Stimulated activated naive CD4-positive, alpha-beta T cell (primary cell): ENCODE measurements at regions not wholly inside any gene's neighbourhood (a gene's known extent, or its start where the extent isn't known, plus 50 kb on each side); places are given as distances from the start of the nearest gene placed in this dataset.
"Not testable (repeated sequence)": the region's sequence is repeated elsewhere in the genome, so short reads cannot be mapped to it uniquely, and the experiment has no call there.

Source experiments
- DNase-seq, 6 experiments: peaks; one replicate each; lab custom pipeline; 2025; lab: John Stamatoyannopoulos, UW

DNA sequence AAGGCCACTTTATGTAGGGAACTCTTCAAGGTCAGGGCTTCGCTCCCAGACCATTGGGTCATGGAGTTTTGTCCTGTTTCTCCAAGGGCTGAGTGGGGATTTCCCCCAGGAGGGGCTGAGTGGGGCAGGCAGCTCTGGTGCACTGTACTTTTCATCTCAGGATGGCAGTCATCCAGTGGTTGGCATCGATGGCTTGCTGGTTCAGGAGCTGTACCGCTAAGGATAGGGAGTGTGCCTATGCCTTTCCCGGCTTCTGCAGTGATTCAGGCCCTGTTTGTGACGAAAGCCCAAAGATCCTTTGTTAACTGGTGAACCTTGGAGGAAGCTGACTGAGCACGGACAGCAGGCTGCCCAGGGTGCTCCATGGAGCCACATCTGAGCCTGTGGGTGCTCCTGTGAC is 100.1 kb upstream of the GADD45A start:
- DNase-seq, result no peak

DNA sequence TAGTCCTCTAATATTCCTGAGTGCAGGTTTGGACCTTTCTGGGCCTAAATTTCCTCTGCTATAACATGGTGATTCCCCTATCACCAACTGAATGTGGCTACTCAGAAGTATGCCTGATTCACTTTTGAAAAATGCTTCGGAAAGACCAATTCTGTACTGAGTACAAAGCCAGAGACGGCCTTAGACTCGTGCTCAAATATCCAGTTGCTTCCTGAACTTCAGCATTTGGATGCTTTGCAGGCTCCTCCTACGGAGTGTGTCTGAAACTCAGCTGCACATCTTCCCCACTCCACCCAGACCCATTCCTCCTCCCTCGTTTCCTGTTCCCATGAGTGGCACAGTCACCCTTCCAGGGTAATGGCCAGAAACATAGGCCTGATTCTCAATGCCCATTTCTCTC is 98.4 kb upstream of the GADD45A start:
- DNase-seq, result no peak

DNA sequence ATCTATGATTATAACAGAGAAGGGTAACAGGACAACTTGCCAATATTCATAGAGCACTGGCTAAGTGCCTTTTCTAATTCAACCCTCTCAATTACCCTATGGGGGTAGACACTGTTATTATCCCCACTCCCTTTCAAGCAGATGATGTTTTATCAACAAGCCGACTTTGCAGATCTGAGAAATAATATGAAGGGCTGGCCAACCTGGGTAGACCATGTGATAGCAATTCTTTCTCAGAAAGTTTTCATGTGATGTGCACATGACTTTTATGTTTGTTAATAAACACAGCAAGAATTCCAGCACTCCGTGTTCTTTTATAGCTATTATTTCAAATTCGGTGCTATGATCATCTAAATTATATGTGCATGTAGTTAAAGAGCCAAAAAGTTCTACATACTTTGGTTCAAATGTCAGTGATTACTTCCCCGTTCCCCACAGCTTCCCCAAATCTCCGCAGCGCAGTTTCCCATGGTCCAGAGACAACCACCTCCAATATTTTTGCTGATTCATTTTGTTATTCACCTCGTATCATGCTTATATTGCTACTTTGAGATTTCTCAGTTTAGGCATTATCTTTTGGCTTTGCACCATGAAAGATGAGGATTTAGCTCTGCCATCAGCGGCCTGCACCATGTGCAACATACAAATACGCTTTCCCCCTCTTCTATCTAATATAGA is 96.7 kb upstream of the GADD45A start:
- DNase-seq, result no peak

GRCh38 chr1:67589519-67590233 is 95.3 kb upstream of the GADD45A start:
- DNase-seq, result no peak

DNA sequence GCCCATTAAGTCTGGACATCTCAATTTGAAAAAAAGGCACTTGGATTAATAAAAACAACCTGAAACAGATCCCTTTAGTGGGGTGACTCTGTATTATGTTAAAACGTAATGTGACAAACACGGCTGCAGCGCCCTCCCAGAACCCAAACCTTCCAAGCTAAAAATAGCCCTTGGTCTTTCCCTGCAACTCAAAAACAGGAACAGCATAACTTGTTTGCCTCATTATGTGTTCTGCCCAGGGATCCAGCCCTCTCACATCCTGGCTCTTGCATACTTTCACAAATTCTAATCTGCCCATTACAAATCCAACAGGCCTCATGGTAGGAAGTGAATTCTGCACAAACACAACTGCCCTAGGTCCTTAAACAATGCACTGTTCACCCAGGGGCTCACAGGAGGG is 94.7 kb upstream of the GADD45A start:
- DNase-seq, result no peak

DNA sequence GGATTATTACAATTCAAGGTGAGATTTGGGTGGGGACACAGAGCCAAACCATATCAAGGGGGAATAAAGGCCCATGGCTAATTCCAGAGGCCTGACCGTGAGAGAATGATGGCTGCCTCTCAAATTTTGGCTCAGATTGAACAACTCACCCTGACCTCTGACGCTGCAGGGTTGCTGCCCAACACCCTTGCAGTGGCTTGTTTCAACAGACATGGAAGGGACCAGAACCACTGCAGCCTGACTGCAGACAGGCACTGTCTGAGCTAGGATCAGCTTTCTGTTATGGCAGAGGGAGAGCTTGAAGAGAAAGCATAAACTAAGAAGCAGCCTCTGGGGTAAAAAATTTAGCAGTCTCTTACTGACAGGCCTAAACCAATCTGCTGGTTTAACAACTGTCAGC is 90.2 kb upstream of the GADD45A start:
- DNase-seq, result no peak

DNA sequence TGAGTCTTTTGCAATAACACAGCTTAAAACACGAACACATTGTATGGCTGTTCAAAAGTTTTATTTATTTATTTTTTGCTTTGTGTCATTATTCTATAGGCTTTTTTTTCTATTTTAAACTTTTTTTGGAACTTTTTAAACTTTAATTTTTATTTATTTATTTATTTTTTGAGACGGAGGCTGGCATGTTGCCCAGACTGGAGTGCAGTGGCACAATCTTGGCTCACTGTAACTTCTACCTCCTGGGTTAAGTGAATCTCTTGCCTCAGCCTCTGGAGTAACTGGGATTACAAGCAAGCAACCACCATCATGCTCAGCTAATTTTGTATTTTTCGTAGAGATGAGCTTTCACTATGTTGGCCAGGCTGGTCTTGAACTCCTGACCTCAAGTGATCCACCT is 88.3 kb upstream of the GADD45A start:
- DNase-seq, result no peak

DNA sequence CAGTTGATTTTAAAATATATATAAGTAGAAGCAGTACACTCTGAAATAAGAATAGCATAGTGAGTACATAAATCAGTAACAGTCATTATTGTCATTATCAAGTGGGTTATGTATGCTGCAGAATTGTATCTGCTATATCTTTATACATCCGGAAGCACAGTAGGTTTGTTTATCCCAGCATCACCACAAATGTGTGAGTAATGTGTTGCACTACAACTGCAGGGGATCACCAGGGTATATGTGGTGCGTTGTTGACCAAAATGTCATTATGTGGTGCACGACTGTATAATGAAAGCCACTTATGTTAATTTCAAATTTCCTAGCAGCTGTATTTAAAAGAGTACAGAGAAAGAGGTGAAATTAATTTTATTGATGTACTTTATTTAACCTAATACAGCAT is 87.7 kb upstream of the GADD45A start:
- no peak for DNase-seq

DNA sequence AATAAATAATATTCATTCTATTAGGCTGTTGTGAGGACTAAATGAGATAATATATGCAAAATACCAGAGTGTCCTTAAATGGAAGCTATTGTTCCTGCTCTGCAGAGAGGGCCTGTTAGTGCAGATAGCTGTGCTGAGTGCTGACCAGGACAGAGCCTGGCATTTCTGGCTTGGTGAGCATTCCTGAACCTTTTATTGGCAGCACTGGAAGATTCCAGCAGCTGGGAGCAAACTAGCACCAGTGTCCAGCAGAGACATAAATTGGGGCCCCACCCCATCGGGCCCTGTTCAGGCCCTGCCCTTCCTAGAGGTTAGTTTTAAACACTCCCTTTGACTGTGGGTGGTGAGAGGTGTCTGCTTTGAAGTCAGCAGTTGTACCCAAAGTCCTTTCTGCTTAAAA is 85.9 kb upstream of the GADD45A start:
- DNase-seq, result no peak

DNA sequence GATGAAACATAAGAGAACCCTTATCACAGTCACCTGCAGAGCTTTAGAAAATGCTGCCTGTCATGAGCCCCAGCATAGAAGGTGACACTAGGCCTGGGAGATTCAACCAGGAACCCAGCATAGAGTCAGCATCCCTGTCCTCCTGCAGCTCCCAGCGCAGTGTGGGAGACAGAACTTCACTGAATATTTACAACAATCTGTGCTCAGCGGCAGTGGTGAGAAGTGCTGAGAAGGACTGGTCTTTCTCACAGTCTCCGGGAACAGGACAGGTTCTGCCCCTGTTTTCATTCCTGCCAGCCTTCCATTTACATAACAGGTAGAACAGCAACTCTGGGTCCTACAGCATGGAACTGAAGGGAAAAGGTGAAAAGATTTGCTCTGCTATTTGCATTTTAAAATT is 83.5 kb upstream of the GADD45A start:
- DNase-seq, result no peak

DNA sequence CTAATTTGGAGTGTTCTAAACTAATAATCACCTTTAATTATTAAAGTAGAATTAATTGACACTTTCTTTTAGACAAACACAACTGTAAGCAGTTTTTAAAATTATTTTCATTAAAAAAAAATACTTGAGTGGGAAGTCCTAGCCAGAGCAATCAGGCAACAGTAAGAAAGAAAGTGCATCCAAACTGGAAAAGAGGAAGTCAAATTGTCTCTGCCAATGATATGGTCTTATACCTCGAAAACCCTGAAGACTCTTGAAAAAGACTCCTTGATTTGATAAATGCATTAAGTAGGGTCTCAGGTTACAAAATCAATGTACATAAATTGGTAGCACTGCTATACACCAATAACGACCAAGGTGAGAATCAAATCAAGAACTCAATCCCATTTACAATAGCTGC is 83.0 kb upstream of the GADD45A start:
- no peak for DNase-seq

GRCh38 chr1:67604778-67605177 is 80.2 kb upstream of the GADD45A start:
- no peak for DNase-seq

GRCh38 chr1:67605209-67605780 is 79.7 kb upstream of the GADD45A start:
- DNase-seq, result no peak

GRCh38 chr1:67607286-67607685 is 77.7 kb upstream of the GADD45A start:
- no peak for DNase-seq

DNA sequence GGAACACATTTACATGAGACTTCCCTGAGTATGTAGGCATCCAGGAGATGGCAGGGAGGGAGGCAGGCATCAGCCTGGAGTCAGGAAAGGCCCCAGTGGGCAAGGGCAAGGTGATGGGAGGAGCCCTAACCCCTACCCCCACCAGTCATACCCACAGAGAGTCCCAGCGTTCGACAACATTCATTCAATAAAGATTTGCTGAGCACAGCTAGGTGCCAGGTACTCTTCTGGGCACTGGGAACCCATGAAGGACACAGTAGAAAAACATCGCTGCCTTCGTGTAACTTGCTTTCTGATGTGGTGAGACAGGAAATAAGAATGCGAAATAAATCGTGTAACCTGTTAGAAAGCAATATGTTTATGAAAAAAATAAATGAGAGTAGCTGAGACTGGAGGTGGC is 77.3 kb upstream of the GADD45A start:
- DNase-seq, result peak in 3 of 6 experiments; percentile 2 to 21 (median 4)

DNA sequence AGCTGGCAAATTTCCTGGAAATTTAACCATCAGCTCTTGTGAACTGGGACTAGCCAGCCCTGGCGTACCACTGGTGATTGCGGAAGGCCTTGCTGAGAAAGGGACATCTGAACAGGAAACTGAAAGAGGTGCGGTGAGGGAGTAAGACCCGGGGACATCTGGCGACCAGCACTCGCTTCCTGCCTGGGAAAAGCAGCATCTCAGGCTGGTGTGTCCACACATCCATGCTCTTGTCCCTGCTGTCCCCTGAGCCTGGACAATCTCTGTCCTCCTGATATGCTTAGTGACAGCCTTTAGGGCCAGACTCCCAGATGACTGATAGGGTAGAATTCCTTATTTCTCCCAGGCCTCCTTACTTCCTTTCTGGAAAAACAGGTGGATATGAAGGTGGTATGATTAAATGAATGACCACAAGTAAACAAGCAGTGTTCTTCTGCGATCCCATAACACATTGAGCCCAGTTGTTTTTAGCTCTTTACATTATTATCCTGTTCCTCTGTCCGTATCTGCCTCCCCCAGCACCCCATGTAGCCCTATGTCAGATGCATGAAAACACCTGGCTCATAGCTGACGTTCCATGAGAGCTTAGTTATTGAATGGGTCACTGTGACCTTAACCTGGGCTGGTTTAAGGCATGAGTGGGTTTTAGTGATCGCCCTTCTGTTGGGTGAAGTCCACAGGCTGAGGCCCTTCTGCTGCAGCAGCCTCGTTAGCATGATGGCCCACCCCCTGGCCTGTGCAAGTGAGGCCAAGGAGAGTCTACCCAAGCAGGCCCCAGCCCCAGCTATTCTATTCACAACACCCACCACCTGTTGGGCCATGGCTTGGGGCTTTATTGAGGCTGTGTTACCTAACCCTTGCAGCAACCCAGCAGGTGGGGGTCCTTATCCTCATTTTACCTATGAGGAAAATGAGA is 76.1 kb upstream of the GADD45A start:
- no peak for DNase-seq

DNA sequence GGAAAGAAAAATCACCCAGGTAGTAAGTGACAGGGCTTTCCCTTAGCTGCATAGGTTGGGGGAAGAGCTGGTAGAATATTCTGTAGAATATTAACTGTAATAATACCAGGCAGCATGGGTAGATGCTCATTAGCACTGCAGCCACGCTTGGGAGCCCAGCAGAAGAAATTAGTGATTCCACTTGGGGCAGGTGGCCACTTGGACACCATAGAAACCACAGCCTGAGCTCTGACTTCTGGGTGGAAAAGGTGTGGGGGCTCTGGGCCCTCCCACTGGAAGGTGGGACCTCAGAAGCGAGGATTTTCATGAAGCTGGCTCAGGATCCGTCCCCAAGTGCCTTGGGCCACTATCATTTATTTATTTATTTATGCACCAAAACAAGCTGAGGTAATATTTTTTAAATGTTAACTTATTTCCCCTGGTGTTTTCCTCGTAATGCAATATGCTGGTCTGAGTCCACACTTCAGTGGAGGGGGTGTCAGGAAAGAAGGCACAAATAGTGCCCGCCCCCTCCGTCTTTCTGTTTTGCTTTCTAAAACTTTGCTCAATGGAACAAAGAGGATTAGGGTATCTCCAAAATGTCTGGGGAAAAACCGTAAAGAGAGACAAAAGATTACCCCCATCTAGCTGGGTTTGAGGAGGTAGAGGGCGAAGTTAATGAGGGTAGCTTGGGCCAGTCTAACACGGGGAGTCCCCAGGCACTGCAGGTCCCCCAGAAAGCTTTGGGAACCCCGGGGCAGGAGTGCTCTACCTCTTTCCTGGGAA is 75.2 kb upstream of the GADD45A start:
- no peak for DNase-seq

- DNase-seq, result no peak
Measured at GRCh38 chr1:67610450-67610849, 74.6 kb upstream of the GADD45A start.

DNA sequence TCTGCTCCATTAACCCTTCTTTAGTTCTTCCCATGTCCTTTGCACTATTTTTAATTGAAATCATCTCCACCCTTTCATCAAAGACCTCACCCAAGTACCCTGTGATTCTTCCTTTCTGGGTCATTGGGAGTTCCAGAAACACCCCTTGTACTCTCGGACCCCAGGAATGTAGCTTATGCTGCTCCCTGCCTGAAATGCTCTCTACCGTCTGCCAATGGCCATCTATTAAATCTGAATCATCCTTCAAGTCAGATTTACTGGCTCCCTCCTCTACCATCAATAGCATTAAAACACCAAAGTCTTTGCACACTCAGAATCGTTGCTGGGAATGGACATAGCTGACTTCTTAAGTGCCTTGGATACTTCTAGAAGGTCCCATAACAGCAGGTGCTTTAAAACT is 73.2 kb upstream of the GADD45A start:
- no peak for DNase-seq

DNA sequence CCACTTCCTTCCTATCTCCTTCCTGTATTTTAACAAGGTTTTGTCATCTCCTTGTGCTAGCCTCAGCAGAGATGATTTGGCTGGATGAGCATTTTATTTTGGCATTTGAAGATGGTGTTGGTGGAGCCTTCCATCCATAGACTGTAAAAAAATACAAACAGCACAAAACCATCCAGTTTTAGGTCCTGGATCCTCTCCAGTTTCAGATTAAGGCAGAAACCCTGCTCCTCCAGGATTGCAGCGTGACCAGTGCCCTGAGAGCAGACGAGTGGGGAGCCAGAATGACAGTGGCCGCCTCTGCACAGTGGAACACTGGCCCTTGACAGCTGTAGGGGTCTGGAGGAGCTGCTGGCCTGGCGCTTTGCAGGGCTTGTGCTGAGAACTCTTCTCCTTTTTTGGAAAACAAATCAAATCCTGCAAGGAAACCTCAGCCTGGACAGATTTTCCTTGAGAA is 72.2 kb upstream of the GADD45A start:
- no peak for DNase-seq

DNA sequence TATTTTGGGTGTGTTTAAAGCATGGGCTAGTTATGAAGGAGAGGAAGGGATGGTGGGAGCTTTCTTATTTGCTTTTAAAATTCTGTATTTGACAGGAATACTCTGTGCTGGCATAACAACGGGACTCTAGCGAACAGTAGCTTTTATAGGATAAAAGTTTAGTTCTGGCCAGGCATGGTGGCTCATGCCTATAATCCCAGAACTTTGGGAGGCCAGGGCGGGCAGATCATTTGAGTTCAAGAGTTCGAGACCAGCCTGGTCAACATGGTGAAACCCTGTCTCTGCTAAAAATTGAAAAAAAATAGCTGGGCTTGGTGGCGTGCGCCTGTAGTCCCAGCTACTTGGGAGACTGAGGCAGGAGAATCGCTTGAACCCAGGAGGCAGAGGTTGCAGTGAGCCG is 71.5 kb upstream of the GADD45A start:
- DNase-seq, result not testable (repeated sequence)

- DNase-seq, result no peak
Measured at GRCh38 chr1:67614511-67614934, 70.5 kb upstream of the GADD45A start.
